Osteoblast (primary cell): ENCODE measurements at regions not wholly inside any gene's neighbourhood (a gene's known extent, or its start where the extent isn't known, plus 50 kb on each side); places are given as distances from the start of the nearest gene placed in this dataset.

Experiments
- DNase-seq: peaks from one replicate; pipeline ENCODE4 v3.0.0; 2011; ENCODE audit warnings: low spot score, mixed read lengths; ENCODE audit not compliant: insufficient read length; ENCODE audit errors: missing footprints
- H2AFZ ChIP-seq: 2 replicates; pipeline ENCODE4 v1.6.0; 2011; ENCODE audit warnings: mild to moderate bottlenecking, low read length
- H3K27ac ChIP-seq: 2 replicates; pipeline ENCODE4 v1.5.1; 2011; ENCODE audit warnings: mild to moderate bottlenecking, low read depth, low read length, moderate library complexity
- H3K27me3 ChIP-seq: 2 replicates; pipeline ENCODE4 v1.6.0; 2012; ENCODE audit warnings: mild to moderate bottlenecking, control low read depth, inconsistent platforms, low read length, moderate library complexity; ENCODE audit not compliant: insufficient read depth
- H3K36me3 ChIP-seq: 2 replicates; pipeline ENCODE4 v1.5.1; 2011; ENCODE audit warnings: mild to moderate bottlenecking, low read length, control low read depth, moderate library complexity; ENCODE audit not compliant: insufficient read depth
- H3K4me1 ChIP-seq: 2 replicates; pipeline ENCODE4 v1.5.1; 2011; ENCODE audit warnings: mild to moderate bottlenecking, low read length, control low read depth, moderate library complexity; ENCODE audit not compliant: insufficient read depth
- H3K4me2 ChIP-seq: 2 replicates; pipeline ENCODE4 v1.6.0; 2011; ENCODE audit warnings: mild to moderate bottlenecking, low read length; ENCODE audit not compliant: insufficient read depth
- H3K4me3 ChIP-seq: fragments of 200-600 bp; sonication (generic); 3 replicates; pipeline ENCODE4 v1.5.1; 2012; ENCODE audit warnings: mild to moderate bottlenecking, low read length, inconsistent platforms; ENCODE audit not compliant: insufficient read depth
- H3K79me2 ChIP-seq: 2 replicates; pipeline ENCODE4 v1.6.0; 2012; ENCODE audit warnings: mild to moderate bottlenecking, low read length, control low read depth, inconsistent platforms; ENCODE audit not compliant: insufficient read depth
- H3K9me3 ChIP-seq: 2 replicates; pipeline ENCODE4 v1.5.1; 2011; ENCODE audit warnings: low read depth, low read length, control low read depth
- H4K20me1 ChIP-seq: 2 replicates; pipeline ENCODE4 v1.6.0; 2012; ENCODE audit warnings: mild to moderate bottlenecking, low read length, control low read depth; ENCODE audit not compliant: insufficient read depth
- TF ChIP-seq, protein P1 (sequence below): IDR thresholded peaks from 2 replicates; pipeline ENCODE4 v1.5.1; 2011; ENCODE audit warnings: mild to moderate bottlenecking, low read depth, low read length, moderate library complexity; ENCODE audit errors: extremely low read depth

DNA sequence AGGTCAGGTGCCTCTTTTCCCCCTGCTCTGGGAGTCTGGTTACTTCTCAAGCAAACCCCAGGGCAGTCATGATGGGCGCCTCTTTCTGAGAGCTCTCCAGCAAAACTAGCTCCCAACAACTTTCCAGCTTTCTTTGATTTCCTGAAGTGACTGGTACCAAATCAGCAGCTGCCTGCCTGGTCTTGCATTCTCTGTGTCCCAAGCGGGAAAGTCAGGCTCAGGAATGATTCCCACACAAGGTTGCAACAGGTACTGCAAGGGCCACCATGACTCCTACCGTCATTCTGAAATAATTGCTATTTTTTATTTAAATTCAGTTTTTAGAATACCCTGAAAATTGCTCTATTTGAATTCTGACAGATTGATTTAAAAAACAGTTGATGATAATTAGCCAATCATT is 658.7 kb downstream of the SQOR start:
- no peak overlapping the region for H3K27ac ChIP-seq
- no peak for DNase-seq
- no peaks in the 10 kb centered on the region for H3K9me3 ChIP-seq
- H2AFZ ChIP-seq = no peak overlapping the region
- H3K4me3 ChIP-seq = no peak overlapping the region
- no peaks in the 10 kb centered on the region for H3K36me3 ChIP-seq
- no peaks in the 10 kb centered on the region for H3K4me1 ChIP-seq
- no peaks in the 10 kb centered on the region for H3K79me2 ChIP-seq
- H3K4me2 ChIP-seq = no peak overlapping the region
- no peaks in the 10 kb centered on the region for H3K27me3 ChIP-seq
- TF ChIP-seq, protein P1, sequence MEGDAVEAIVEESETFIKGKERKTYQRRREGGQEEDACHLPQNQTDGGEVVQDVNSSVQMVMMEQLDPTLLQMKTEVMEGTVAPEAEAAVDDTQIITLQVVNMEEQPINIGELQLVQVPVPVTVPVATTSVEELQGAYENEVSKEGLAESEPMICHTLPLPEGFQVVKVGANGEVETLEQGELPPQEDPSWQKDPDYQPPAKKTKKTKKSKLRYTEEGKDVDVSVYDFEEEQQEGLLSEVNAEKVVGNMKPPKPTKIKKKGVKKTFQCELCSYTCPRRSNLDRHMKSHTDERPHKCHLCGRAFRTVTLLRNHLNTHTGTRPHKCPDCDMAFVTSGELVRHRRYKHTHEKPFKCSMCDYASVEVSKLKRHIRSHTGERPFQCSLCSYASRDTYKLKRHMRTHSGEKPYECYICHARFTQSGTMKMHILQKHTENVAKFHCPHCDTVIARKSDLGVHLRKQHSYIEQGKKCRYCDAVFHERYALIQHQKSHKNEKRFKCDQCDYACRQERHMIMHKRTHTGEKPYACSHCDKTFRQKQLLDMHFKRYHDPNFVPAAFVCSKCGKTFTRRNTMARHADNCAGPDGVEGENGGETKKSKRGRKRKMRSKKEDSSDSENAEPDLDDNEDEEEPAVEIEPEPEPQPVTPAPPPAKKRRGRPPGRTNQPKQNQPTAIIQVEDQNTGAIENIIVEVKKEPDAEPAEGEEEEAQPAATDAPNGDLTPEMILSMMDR = no peak
- H4K20me1 ChIP-seq = no peaks in the 10 kb centered on the region

DNA sequence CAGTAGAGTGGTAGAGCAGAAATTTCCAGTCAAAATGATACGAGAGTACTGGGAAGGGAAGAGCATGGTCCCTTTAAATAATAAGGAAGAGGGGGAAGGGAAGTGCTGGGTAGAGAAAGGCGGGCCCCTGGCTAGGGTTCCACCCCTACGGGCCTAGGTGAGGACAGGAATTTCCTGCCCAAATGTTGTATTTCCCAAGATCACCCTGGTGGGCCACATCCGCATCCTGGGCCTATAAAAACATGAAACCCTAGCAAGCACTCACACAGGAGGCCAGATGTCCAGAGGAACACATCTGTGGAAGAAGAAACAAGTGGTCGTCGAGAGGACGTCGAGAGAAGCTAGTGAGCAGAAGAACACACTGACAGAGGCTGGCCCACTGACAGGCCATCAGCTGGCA is 661.2 kb downstream of the SQOR start:
- no peaks in the 10 kb centered on the region for H3K79me2 ChIP-seq
- no peak overlapping the region for H3K4me3 ChIP-seq
- H3K4me1 ChIP-seq = no peaks in the 10 kb centered on the region
- H3K36me3 ChIP-seq = no peaks in the 10 kb centered on the region
- TF ChIP-seq, protein P1 = no peak
- H4K20me1 ChIP-seq = no peaks in the 10 kb centered on the region
- H2AFZ ChIP-seq = no peak overlapping the region
- H3K27me3 ChIP-seq = no peaks in the 10 kb centered on the region
- no peaks in the 10 kb centered on the region for H3K9me3 ChIP-seq
- no peak overlapping the region for H3K27ac ChIP-seq
- no peak overlapping the region for H3K4me2 ChIP-seq
- DNase-seq = no peak

DNA sequence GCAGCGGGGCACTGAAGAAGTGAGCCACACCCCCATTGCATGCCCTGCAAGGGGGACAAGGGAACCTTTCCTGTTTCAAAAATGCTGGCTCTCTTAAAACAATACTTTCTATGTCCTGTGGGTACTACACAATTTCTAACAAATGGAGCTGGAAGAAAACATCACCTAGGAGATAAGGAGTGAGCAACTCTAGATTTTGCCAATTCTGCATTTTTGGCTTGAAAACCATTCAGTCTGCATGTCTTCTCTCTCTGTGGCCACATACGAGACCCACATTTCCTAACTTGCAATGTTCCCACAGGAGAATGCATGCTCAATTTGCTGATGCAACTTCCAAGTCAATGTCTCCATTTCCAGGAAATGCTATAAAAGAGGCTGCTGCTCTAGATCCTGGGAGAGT is 662.0 kb downstream of the SQOR start:
- DNase-seq = no peak
- no peak overlapping the region for H3K4me3 ChIP-seq
- no peaks in the 10 kb centered on the region for H3K4me1 ChIP-seq
- TF ChIP-seq, protein P1 = no peak
- no peaks in the 10 kb centered on the region for H3K27me3 ChIP-seq
- H3K9me3 ChIP-seq = no peaks in the 10 kb centered on the region
- H3K4me2 ChIP-seq = no peak overlapping the region
- H4K20me1 ChIP-seq = no peaks in the 10 kb centered on the region
- H3K79me2 ChIP-seq = no peaks in the 10 kb centered on the region
- H3K36me3 ChIP-seq = no peaks in the 10 kb centered on the region
- no peak overlapping the region for H2AFZ ChIP-seq
- H3K27ac ChIP-seq = no peak overlapping the region

DNA sequence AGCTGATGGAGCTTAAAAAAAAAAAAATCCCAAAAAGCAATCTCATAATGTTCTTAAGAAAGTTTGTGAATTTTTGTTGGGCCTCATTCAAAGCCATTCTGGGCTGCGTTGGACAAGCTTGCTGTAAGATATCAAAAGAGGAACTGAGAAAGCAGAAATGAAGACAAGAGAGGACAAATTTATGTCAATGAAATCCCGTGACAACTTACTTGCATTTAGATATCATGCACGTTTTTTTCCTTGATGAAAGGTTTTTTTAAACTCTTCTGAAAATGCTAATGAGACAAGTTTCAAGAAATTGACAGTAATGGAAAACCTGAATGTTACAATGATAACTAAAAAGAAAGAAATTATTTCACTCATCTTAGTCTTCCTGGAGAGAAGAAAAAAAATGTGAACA is 662.9 kb downstream of the SQOR start:
- Histone ChIP-seq H3K4me2 (no peak overlapping the region), H3K27me3 (no peaks in the 10 kb centered on the region), H3K27ac (no peak overlapping the region), H3K79me2 (no peaks in the 10 kb centered on the region), H3K4me3 (no peak overlapping the region), H4K20me1 (no peaks in the 10 kb centered on the region), H3K36me3 (no peaks in the 10 kb centered on the region), H3K4me1 (no peaks in the 10 kb centered on the region), H3K9me3 (no peaks in the 10 kb centered on the region), H2AFZ (no peak overlapping the region)
- no peak for DNase-seq
- TF ChIP-seq, protein P1 = no peak
